Stimulated activated CD4-positive, alpha-beta T cell treated with anti-CD3 and anti-CD28 coated beads, Interleukin-2, amount 100 ng/mL, for 48 hours (primary cell): ENCODE measurements at regions not wholly inside any gene's neighbourhood (a gene's known extent, or its start where the extent isn't known, plus 50 kb on each side); places are given as distances from the start of the nearest gene placed in this dataset.
"Not testable (repeated sequence)": the region's sequence is repeated elsewhere in the genome, so short reads cannot be mapped to it uniquely, and the experiment has no call there.

Experiments
- DNase-seq, 2 donors: peaks; one replicate each; pipeline ENCODE4 v3.0.0-alpha.2; 2020

GRCh38 chr15:66968806-66969596, 96.4 kb upstream of the SMAD3 start:
- DNase-seq = no peak

- not testable (repeated sequence) for DNase-seq
These were observed 91.3 kb upstream of the SMAD3 start for GRCh38 chr15:66974131-66974530.

GRCh38 chr15:66976106-66976640, 89.2 kb upstream of the SMAD3 start:
- not testable (repeated sequence) for DNase-seq

- DNase-seq = not testable (repeated sequence)
These were observed 85.1 kb upstream of the SMAD3 start for GRCh38 chr15:66980326-66980725.

GRCh38 chr15:66981771-66982170, 83.6 kb upstream of the SMAD3 start:
- DNase-seq = no peak

GRCh38 chr15:66982250-66982649, 83.2 kb upstream of the SMAD3 start:
- DNase-seq = no peak

- no peak for DNase-seq
These were observed 82.6 kb upstream of the SMAD3 start for GRCh38 chr15:66982816-66983215.

- no peak for DNase-seq
These were observed 79.7 kb upstream of the SMAD3 start for GRCh38 chr15:66985653-66986052.

- DNase-seq = no peak
These were observed 78.5 kb upstream of the SMAD3 start for GRCh38 chr15:66986951-66987350.

GRCh38 chr15:66993090-66993489, 72.3 kb upstream of the SMAD3 start:
- no peak for DNase-seq

- no peak for DNase-seq
These were observed 71.3 kb upstream of the SMAD3 start for GRCh38 chr15:66993874-66994696.

- no peak for DNase-seq
These were observed 70.3 kb upstream of the SMAD3 start for GRCh38 chr15:66994927-66995656.

GRCh38 chr15:66996094-66996493, 69.3 kb upstream of the SMAD3 start:
- no peak for DNase-seq

- no peak for DNase-seq
These were observed 68.2 kb upstream of the SMAD3 start for GRCh38 chr15:66997212-66997611.

GRCh38 chr15:66998234-66998633, 67.2 kb upstream of the SMAD3 start:
- not testable (repeated sequence) for DNase-seq

- DNase-seq = no peak
These were observed 66.1 kb upstream of the SMAD3 start for GRCh38 chr15:66999046-66999968.

- no peak for DNase-seq
These were observed 64.5 kb upstream of the SMAD3 start for GRCh38 chr15:67000896-67001295.

- no peak for DNase-seq
These were observed 63.0 kb upstream of the SMAD3 start for GRCh38 chr15:67002368-67002767.

GRCh38 chr15:67003586-67003985, 61.8 kb upstream of the SMAD3 start:
- no peak for DNase-seq

GRCh38 chr15:67004142-67004541, 61.3 kb upstream of the SMAD3 start:
- no peak for DNase-seq

GRCh38 chr15:67005294-67005996, 60.0 kb upstream of the SMAD3 start:
- DNase-seq = no peak
